GM23338 (cell line): ENCODE measurements at regions not wholly inside any gene's neighbourhood (a gene's known extent, or its start where the extent isn't known, plus 50 kb on each side); places are given as distances from the start of the nearest gene placed in this dataset.

Source experiments
- ATAC-seq: fragments of 200-7000 bp; cut with Tn5 transposase; 3 replicates; pipeline ENCODE4 v1.9.1; 2020
- DNase-seq: peaks from one replicate; pipeline ENCODE4 v3.0.0-alpha.2; 2015; ENCODE audit warnings: low spot score
- H2AFZ ChIP-seq: fragments of 200-600 bp; sonication (generic); 2 replicates; pipeline ENCODE4 v1.8.0; 2016; ENCODE audit warnings: antibody characterized with exemption, mild to moderate bottlenecking, moderate library complexity
- H3F3A ChIP-seq: fragments of 200-600 bp; sonication (generic); replicated peaks from 2 replicates; pipeline ENCODE4 v1.8.0; 2017; ENCODE audit warnings: antibody characterized with exemption, mixed run types, low read depth
- H3K27ac ChIP-seq: fragments of 200-600 bp; sonication (generic); 2 replicates; pipeline ENCODE4 v1.6.1; 2016; ENCODE audit warnings: low read depth
- H3K27me3 ChIP-seq: fragments of 200-600 bp; sonication (generic); 2 replicates; pipeline ENCODE4 v1.8.0; 2016; ENCODE audit warnings: mild to moderate bottlenecking, mixed run types, moderate library complexity; ENCODE audit not compliant: insufficient read depth
- H3K36me3 ChIP-seq: fragments of 200-600 bp; sonication (generic); 2 replicates; pipeline ENCODE4 v1.8.0; 2016; ENCODE audit warnings: mild to moderate bottlenecking; ENCODE audit not compliant: insufficient read depth
- H3K4me1 ChIP-seq: fragments of 200-600 bp; sonication (generic); 2 replicates; pipeline ENCODE4 v1.8.0; 2016; ENCODE audit warnings: mild to moderate bottlenecking, moderate library complexity; ENCODE audit not compliant: insufficient read depth
- H3K4me2 ChIP-seq: fragments of 200-600 bp; sonication (generic); 2 replicates; pipeline ENCODE4 v1.7.1; 2017; ENCODE audit warnings: mixed run types
- H3K4me3 ChIP-seq: fragments of 200-600 bp; sonication (generic); 2 replicates; pipeline ENCODE4 v1.6.1; 2016; ENCODE audit warnings: mixed run types
- H3K79me2 ChIP-seq: fragments of 200-600 bp; sonication (generic); replicated peaks from 2 replicates; pipeline ENCODE4 v1.8.0; 2017; ENCODE audit warnings: mild to moderate bottlenecking; ENCODE audit not compliant: insufficient read depth
- H3K9me2 ChIP-seq: fragments of 200-600 bp; sonication (generic); 2 replicates; pipeline ENCODE4 v1.8.0; 2017; ENCODE audit not compliant: insufficient read depth
- H4K20me1 ChIP-seq: fragments of 200-600 bp; sonication (generic); replicated peaks from 2 replicates; pipeline ENCODE4 v1.8.0; 2017; ENCODE audit warnings: mild to moderate bottlenecking; ENCODE audit not compliant: insufficient read depth
- H3K27ac Mint-ChIP-seq: 2 replicates; pipeline ENCODE4 v1.8.0; 2020; ENCODE audit warnings: inconsistent platforms, mild to moderate bottlenecking, moderate library complexity, mixed read lengths
- H3K27me3 Mint-ChIP-seq: 3 replicates; pipeline ENCODE4 v1.8.0; 2022; ENCODE audit warnings: low read depth, mild to moderate bottlenecking, moderate library complexity, mixed read lengths, inconsistent platforms; ENCODE audit not compliant: insufficient read depth, poor library complexity
- H3K36me3 Mint-ChIP-seq: 3 replicates; pipeline ENCODE4 v1.8.0; 2021; ENCODE audit warnings: low read depth, mild to moderate bottlenecking, inconsistent platforms, moderate library complexity, mixed read lengths
- H3K4me1 Mint-ChIP-seq: 3 replicates; pipeline ENCODE4 v1.8.0; 2020; ENCODE audit warnings: mild to moderate bottlenecking, inconsistent platforms, mixed read lengths
- H3K4me3 Mint-ChIP-seq: 3 replicates; pipeline ENCODE4 v1.8.0; 2021; ENCODE audit warnings: moderate library complexity, mild to moderate bottlenecking, inconsistent platforms, mixed read lengths
- H3K9me3 Mint-ChIP-seq: 3 replicates; pipeline ENCODE4 v1.8.0; 2020; ENCODE audit warnings: moderate library complexity, mild to moderate bottlenecking, inconsistent platforms, mixed read lengths
- CREB1 ChIP-seq: fragments of 250-450 bp; sonication (Bioruptor Pico); IDR thresholded peaks from 2 replicates; pipeline ENCODE4 v1.5.0; 2020; ENCODE audit warnings: low read depth, mild to moderate bottlenecking, moderate library complexity
- ETS1 ChIP-seq: IDR thresholded peaks from 2 replicates; pipeline ENCODE4 v1.6.1; 2016; ENCODE audit warnings: antibody characterized with exemption
- EZH2 ChIP-seq: fragments of 200-600 bp; sonication (generic); IDR thresholded peaks from one replicate; pipeline ENCODE4 v1.8.0; 2017; ENCODE audit warnings: antibody characterized with exemption, mild to moderate bottlenecking, low read depth; ENCODE audit not compliant: unreplicated experiment
- EZH2phosphoT487 ChIP-seq: fragments of 200-600 bp; sonication (generic); IDR thresholded peaks from one replicate; pipeline ENCODE4 v1.8.1; 2018; ENCODE audit warnings: antibody characterized with exemption; ENCODE audit not compliant: unreplicated experiment
- JUNB ChIP-seq: IDR thresholded peaks from one replicate; pipeline ENCODE4 v1.6.1; 2016; ENCODE audit warnings: antibody characterized with exemption; ENCODE audit not compliant: unreplicated experiment
- NANOG ChIP-seq: IDR thresholded peaks from 2 replicates; pipeline ENCODE4 v1.6.1; 2016; ENCODE audit warnings: antibody characterized with exemption, borderline replicate concordance
- POLR2AphosphoS5 ChIP-seq: IDR thresholded peaks from 2 replicates; pipeline ENCODE4 v1.6.1; 2016; ENCODE audit warnings: antibody characterized with exemption, low read depth
- STAT1 ChIP-seq: IDR thresholded peaks from one replicate; pipeline ENCODE4 v1.6.1; 2016; ENCODE audit warnings: antibody characterized with exemption; ENCODE audit not compliant: unreplicated experiment
- ZNF331 ChIP-seq: fragments of 250-450 bp; sonication (Bioruptor Pico); IDR thresholded peaks from 2 replicates; pipeline ENCODE4 v1.5.0; 2020; ENCODE audit warnings: low read depth, mild to moderate bottlenecking, moderate library complexity
- TF ChIP-seq, protein P1 (sequence below): IDR thresholded peaks from one replicate; pipeline ENCODE4 v1.6.1; 2018; ENCODE audit warnings: antibody characterized with exemption; ENCODE audit not compliant: unreplicated experiment

- Histone ChIP-seq H3K4me3 (no peak overlapping the region), H3K36me3 (no peaks in the 10 kb centered on the region), H3K4me2 (no peak overlapping the region), H3K27ac (no peak overlapping the region), H3F3A (no peaks in the 10 kb centered on the region), H3K4me1 (no peaks in the 10 kb centered on the region), H3K79me2 (no peaks in the 10 kb centered on the region), H3K9me2 (no peaks in the 10 kb centered on the region), H3K27me3 (no peaks in the 10 kb centered on the region), H4K20me1 (no peaks in the 10 kb centered on the region), H2AFZ (no peak overlapping the region)
- no peaks in the 10 kb centered on the region for H3K9me3 Mint-ChIP-seq
- no peak overlapping the region for H3K4me3 Mint-ChIP-seq
- ATAC-seq (no peak), DNase-seq (no peak)
- no peaks in the 10 kb centered on the region for H3K36me3 Mint-ChIP-seq
- H3K27ac Mint-ChIP-seq = no peak overlapping the region
- no peak for TF ChIP-seq ETS1
- TF ChIP-seq ZNF331 (CRISPR knock-in tag) = no peak
- TF ChIP-seq NANOG = no peak
- no peak for TF ChIP-seq EZH2phosphoT487
- TF ChIP-seq CREB1 (CRISPR knock-in tag) = no peak
- no peaks in the 10 kb centered on the region for H3K27me3 Mint-ChIP-seq
- no peaks in the 10 kb centered on the region; the same call in 2 of the 3 replicates for H3K4me1 Mint-ChIP-seq
Observed at GRCh38 chr4:81694176-81694913, 222.6 kb upstream of the RASGEF1B start.

DNA sequence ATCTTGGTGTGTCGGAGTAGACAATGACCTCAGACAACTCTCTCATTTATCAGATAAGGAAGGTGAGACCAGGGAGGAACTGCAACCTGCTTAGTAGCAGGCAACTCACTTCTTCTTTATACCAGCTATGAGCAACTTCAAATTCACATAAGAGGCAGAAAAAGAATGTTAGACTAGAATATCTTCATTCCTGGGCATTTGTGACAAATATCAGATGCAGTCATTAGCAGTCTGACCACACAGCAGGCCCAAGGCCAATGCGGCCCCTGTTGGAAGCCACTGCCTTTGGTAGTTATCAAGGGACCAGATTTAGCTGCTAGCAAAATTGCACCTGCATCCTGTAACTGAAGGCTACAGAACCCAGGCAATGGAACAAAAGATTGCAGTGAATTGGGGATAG is 219.2 kb upstream of the RASGEF1B start:
- no peaks in the 10 kb centered on the region for H3K9me2 ChIP-seq
- no peak overlapping the region for H3K4me2 ChIP-seq
- no peaks in the 10 kb centered on the region for H3K4me1 ChIP-seq
- Mint-ChIP-seq H3K36me3 (no peaks in the 10 kb centered on the region), H3K4me3 (no peak overlapping the region), H3K4me1 (peaks cover 3% of the 10 kb centered on the region; the same call in 2 of the 3 replicates), H3K27ac (no peak overlapping the region), H3K9me3 (no peaks in the 10 kb centered on the region), H3K27me3 (no peaks in the 10 kb centered on the region)
- H2AFZ ChIP-seq = no peak overlapping the region
- H4K20me1 ChIP-seq = no peaks in the 10 kb centered on the region
- H3K27ac ChIP-seq = no peak overlapping the region
- ATAC-seq (no peak), DNase-seq (no peak)
- TF ChIP-seq POLR2AphosphoS5 (no peak), STAT1 (no peak), JUNB (no peak), ETS1 (no peak), CREB1 (CRISPR knock-in tag) (no peak), NANOG (no peak), EZH2 (no peak), EZH2phosphoT487 (no peak), ZNF331 (CRISPR knock-in tag) (no peak)
- TF ChIP-seq, protein P1, sequence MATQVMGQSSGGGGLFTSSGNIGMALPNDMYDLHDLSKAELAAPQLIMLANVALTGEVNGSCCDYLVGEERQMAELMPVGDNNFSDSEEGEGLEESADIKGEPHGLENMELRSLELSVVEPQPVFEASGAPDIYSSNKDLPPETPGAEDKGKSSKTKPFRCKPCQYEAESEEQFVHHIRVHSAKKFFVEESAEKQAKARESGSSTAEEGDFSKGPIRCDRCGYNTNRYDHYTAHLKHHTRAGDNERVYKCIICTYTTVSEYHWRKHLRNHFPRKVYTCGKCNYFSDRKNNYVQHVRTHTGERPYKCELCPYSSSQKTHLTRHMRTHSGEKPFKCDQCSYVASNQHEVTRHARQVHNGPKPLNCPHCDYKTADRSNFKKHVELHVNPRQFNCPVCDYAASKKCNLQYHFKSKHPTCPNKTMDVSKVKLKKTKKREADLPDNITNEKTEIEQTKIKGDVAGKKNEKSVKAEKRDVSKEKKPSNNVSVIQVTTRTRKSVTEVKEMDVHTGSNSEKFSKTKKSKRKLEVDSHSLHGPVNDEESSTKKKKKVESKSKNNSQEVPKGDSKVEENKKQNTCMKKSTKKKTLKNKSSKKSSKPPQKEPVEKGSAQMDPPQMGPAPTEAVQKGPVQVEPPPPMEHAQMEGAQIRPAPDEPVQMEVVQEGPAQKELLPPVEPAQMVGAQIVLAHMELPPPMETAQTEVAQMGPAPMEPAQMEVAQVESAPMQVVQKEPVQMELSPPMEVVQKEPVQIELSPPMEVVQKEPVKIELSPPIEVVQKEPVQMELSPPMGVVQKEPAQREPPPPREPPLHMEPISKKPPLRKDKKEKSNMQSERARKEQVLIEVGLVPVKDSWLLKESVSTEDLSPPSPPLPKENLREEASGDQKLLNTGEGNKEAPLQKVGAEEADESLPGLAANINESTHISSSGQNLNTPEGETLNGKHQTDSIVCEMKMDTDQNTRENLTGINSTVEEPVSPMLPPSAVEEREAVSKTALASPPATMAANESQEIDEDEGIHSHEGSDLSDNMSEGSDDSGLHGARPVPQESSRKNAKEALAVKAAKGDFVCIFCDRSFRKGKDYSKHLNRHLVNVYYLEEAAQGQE = no peak
- H3K79me2 ChIP-seq = no peaks in the 10 kb centered on the region
- no peaks in the 10 kb centered on the region for H3K27me3 ChIP-seq
- no peaks in the 10 kb centered on the region for H3K36me3 ChIP-seq
- no peak overlapping the region for H3K4me3 ChIP-seq
- no peaks in the 10 kb centered on the region for H3F3A ChIP-seq
